MCF 10A (cell line): ENCODE measurements at regions not wholly inside any gene's neighbourhood (a gene's known extent, or its start where the extent isn't known, plus 50 kb on each side); places are given as distances from the start of the nearest gene placed in this dataset.

Experiments used
- BruUV-seq: library from RNA; stranded (reverse); fragments of 400-500 nt; replicated peaks from 2 replicates; lab custom pipeline; 2021; lab: Mats Ljungman, UMichigan
- CTCF ChIA-PET: fragments of 300-600 bp; sonication (Branson Sonifier 250); formaldehyde crosslinking; extraction: SDS; loops from one replicate; lab custom pipeline; 2021; ENCODE audit warnings: antibody characterized with exemption, inconsistent platforms; lab: Yijun Ruan, JAX
- POLR2A ChIA-PET: fragments of 300-600, 350-650 bp; sonication (Branson Sonifier 250); formaldehyde crosslinking; extraction: SDS; loops from one replicate; lab custom pipeline; 2020; ENCODE audit warnings: antibody characterized with exemption, inconsistent platforms; lab: Yijun Ruan, JAX
- DNase-seq: peaks from one replicate; pipeline ENCODE4 v3.0.0-alpha.2; 2018; ENCODE audit not compliant: unreplicated experiment
- H3K27ac Mint-ChIP-seq: one replicate; pipeline ENCODE4 v1.8.0; 2022; ENCODE audit warnings: mild to moderate bottlenecking, low read depth, mixed read lengths; ENCODE audit not compliant: unreplicated experiment
- H3K27me3 Mint-ChIP-seq: one replicate; pipeline ENCODE4 v1.8.0; 2022; ENCODE audit warnings: mixed read lengths; ENCODE audit not compliant: insufficient read depth, unreplicated experiment
- H3K36me3 Mint-ChIP-seq: one replicate; pipeline ENCODE4 v1.8.0; 2022; ENCODE audit warnings: mild to moderate bottlenecking, moderate library complexity, mixed read lengths; ENCODE audit not compliant: insufficient read depth, unreplicated experiment
- H3K4me1 Mint-ChIP-seq: one replicate; pipeline ENCODE4 v1.8.0; 2022; ENCODE audit warnings: mixed read lengths; ENCODE audit not compliant: insufficient read depth, unreplicated experiment
- H3K4me3 Mint-ChIP-seq: one replicate; pipeline ENCODE4 v1.8.0; 2022; ENCODE audit warnings: mild to moderate bottlenecking, moderate library complexity, mixed read lengths; ENCODE audit not compliant: unreplicated experiment
- H3K9me3 Mint-ChIP-seq: one replicate; pipeline ENCODE4 v1.8.0; 2022; ENCODE audit warnings: mixed read lengths; ENCODE audit not compliant: unreplicated experiment
- CTCF ChIP-seq: fragments of 200-600 bp; IDR thresholded peaks from one replicate; pipeline ENCODE4 v1.8.0; 2022; ENCODE audit warnings: antibody characterized with exemption, mild to moderate bottlenecking; ENCODE audit not compliant: unreplicated experiment
- intact Hi-C: fragments of 100-400 bp; cut with micrococcal nuclease; formaldehyde crosslinking; loops from 2 replicates; pipeline ENCODE4 v1.14.1; 2022

GRCh38 chr17:64781810-64782555, 119.9 kb upstream of the SMURF2 start:
- CTCF ChIA-PET = interaction anchor here (0.5 to 1.4 kb wide), 2 partner anchors 24 to 253 kb away, joined by 7 to 8 read pairs; no protein-coding TSS in a partner anchor

DNA sequence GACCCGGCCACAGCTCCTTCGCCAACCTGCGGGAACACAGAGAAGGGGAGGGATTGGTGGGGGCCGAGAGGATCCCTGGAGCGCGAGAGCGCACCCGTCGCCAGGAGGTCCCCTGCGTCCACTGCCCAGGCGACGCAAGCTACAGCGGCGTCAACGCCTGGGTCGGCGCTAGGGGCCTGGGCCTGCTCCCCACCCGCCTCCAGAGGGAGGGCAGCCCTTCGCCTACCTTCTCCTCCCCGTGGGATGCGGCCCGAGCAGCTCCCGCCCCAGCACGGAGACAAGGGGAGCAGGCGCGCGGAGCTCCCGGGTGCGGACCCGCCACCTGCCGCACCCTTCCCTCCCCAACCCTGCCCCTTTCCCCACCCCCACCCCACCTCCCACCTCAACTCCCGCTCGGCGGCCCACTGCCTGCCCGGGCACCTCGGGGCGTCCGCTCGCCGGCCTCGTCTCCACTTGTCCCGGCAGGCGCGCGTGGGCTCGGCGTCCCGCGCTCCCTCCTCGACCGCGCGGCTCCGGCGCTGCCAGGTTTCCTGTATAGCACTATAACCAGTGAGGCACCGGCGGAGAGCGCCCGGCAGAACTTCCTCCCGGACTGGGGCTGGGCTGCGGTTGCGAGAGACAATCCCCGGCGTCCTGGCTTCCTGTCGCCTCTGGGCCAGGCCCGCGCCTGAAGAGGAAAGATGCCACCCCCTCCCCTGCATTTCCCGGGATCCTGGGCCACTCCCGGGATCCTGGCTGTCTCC, 119.1 kb upstream of the SMURF2 start:
- peak; percentile 37 for DNase-seq
- BruUV-seq = no TSS peak
- no peak for TF ChIP-seq CTCF
- ChIA-PET CTCF (interaction anchor here (0.5 to 1.4 kb wide), 5 partner anchors 23 to 419 kb away, joined by 3 to 8 read pairs (median 3); no protein-coding TSS in a partner anchor), POLR2A (interaction anchor here (0.6 to 1.8 kb wide), 5 partner anchors 12 to 178 kb away, joined by 3 to 7 read pairs (median 3); partner anchors contain the start of gene LRRC37A3)
- Mint-ChIP-seq H3K4me1 (peaks cover 9% of the 10 kb centered on the region), H3K9me3 (no peaks in the 10 kb centered on the region), H3K4me3 (peak overlapping the region; percentile 75), H3K27me3 (no peaks in the 10 kb centered on the region), H3K27ac (peak overlapping the region; percentile 9), H3K36me3 (peaks cover 31% of the 10 kb centered on the region)
- intact Hi-C loops = loop anchor here (2.0 kb wide), 2 partner anchors 138 to 182 kb away; partner anchors contain the start of gene LRRC37A3

More at GRCh38 chr17:64781810-64782555, 119.9 kb upstream of the SMURF2 start:
- POLR2A ChIA-PET = no interaction called here
- Mint-ChIP-seq H3K4me1 (peaks cover 17% of the 10 kb centered on the region), H3K9me3 (no peaks in the 10 kb centered on the region), H3K4me3 (peak overlapping the region; percentile 75), H3K27me3 (no peaks in the 10 kb centered on the region), H3K27ac (peak overlapping the region; percentile 9), H3K36me3 (peaks cover 33% of the 10 kb centered on the region)
- no peak for TF ChIP-seq CTCF
- intact Hi-C loops = loop anchor here (2.0 kb wide), 2 partner anchors 137 to 181 kb away; partner anchors contain the start of gene LRRC37A3
- BruUV-seq = no TSS peak
- DNase-seq = no peak

GRCh38 chr17:64780096-64781013, 118.2 kb upstream of the SMURF2 start:
- POLR2A ChIA-PET = interaction anchor here (0.6 to 1.8 kb wide), 6 partner anchors 13 to 181 kb away, joined by 3 to 7 read pairs (median 3); partner anchors contain the start of gene LRRC37A3
- CTCF ChIA-PET = interaction anchor here (0.6 to 1.4 kb wide), 3 partner anchors 22 to 420 kb away, joined by 3 to 8 read pairs (median 3); no protein-coding TSS in a partner anchor
- DNase-seq = peak; percentile 69
- Mint-ChIP-seq H3K4me3 (peak overlapping the region; percentile 75), H3K27ac (peak overlapping the region; percentile 9), H3K4me1 (peaks cover 5% of the 10 kb centered on the region), H3K9me3 (no peaks in the 10 kb centered on the region), H3K27me3 (no peaks in the 10 kb centered on the region), H3K36me3 (peaks cover 23% of the 10 kb centered on the region)
- no peak for TF ChIP-seq CTCF
- intact Hi-C loops = loop anchor here (2.0 kb wide), 2 partner anchors 138 to 182 kb away; partner anchors contain the start of gene LRRC37A3
- BruUV-seq = TSS peak; percentile 45
